Cardiac muscle cell (in vitro differentiated cells and primary cell): ENCODE measurements at regions not wholly inside any gene's neighbourhood (a gene's known extent, or its start where the extent isn't known, plus 50 kb on each side); places are given as distances from the start of the nearest gene placed in this dataset.

Source experiments
- DNase-seq, 2 donors: peaks; one replicate each; pipeline versions ENCODE4 v3.0.0 to v3.0.0-alpha.2; 2010 to 2017; ENCODE audit warnings: low read depth in 1 of 2, low spot score in 1 of 2
- H3K27ac ChIP-seq: fragments of 200-600 bp; sonication (generic); 2 replicates; pipeline ENCODE4 v1.5.1; 2016
- H3K27me3 ChIP-seq: fragments of 200-600 bp; sonication (generic); 2 replicates; pipeline ENCODE4 v1.6.0; 2016; ENCODE audit warnings: control low read depth
- H3K36me3 ChIP-seq: fragments of 200-600 bp; sonication (generic); 2 replicates; pipeline ENCODE4 v1.5.1; 2016; ENCODE audit warnings: control low read depth
- H3K4me1 ChIP-seq: fragments of 200-600 bp; sonication (generic); 2 replicates; pipeline ENCODE4 v1.8.1; 2017; ENCODE audit warnings: low read depth, mild to moderate bottlenecking, mixed run types
- H3K4me3 ChIP-seq: fragments of 200-600 bp; sonication (generic); 2 replicates; pipeline ENCODE4 v1.5.1; 2016; ENCODE audit warnings: mild to moderate bottlenecking
- H3K9me3 ChIP-seq: fragments of 200-600 bp; sonication (generic); 2 replicates; pipeline ENCODE4 v1.5.1; 2017; ENCODE audit warnings: low read depth, mild to moderate bottlenecking, control low read depth
- TF ChIP-seq, protein P1 (sequence below): IDR thresholded peaks from 2 replicates; pipeline ENCODE4 v1.5.1; 2012; ENCODE audit warnings: low read depth, mild to moderate bottlenecking, low read length

DNA sequence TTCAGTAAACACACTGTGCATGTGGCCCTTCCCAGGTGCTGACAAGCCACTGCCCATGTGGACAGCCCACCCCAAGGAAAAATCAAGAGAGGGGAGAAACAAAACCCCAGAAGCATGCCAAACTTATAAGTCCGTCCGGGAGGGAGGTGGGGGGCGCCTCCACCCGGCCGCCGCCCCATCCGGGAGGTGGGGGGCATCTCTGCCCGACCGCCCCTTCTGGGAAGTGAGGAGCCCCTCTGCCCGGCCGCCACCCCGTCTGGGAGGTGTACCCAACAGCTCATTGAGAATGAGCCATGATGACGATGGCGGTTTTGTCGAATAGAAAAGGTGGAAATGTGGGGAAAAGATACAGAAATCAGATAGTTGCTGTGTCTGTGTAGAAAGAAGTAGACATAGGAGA, 53.8 kb upstream of the C2CD4B start:
- Histone ChIP-seq H3K4me1 (no peaks in the 10 kb centered on the region), H3K4me3 (no peak overlapping the region), H3K27ac (no peak overlapping the region), H3K36me3 (no peaks in the 10 kb centered on the region), H3K27me3 (no peaks in the 10 kb centered on the region), H3K9me3 (no peaks in the 10 kb centered on the region)
- TF ChIP-seq, protein P1, sequence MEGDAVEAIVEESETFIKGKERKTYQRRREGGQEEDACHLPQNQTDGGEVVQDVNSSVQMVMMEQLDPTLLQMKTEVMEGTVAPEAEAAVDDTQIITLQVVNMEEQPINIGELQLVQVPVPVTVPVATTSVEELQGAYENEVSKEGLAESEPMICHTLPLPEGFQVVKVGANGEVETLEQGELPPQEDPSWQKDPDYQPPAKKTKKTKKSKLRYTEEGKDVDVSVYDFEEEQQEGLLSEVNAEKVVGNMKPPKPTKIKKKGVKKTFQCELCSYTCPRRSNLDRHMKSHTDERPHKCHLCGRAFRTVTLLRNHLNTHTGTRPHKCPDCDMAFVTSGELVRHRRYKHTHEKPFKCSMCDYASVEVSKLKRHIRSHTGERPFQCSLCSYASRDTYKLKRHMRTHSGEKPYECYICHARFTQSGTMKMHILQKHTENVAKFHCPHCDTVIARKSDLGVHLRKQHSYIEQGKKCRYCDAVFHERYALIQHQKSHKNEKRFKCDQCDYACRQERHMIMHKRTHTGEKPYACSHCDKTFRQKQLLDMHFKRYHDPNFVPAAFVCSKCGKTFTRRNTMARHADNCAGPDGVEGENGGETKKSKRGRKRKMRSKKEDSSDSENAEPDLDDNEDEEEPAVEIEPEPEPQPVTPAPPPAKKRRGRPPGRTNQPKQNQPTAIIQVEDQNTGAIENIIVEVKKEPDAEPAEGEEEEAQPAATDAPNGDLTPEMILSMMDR, result no peak
- DNase-seq, result no peak

DNA sequence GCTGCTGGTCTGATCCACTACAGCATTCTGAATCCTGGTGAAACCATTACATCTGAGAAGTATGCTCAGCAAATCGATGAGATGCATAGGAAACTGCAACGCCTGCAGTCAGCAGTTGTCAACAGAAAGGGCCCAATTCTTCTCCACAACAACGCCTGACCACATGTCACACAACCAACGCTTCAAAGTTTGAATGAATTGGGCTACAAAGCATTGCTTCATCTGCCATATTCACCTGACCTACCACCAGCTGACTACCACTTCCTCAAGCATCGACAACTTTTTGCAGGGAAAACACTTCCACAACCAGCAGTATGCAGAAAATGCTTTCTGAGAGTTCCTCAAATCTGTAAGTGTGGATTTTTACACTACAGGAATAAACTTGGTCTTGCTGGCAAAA, 54.7 kb upstream of the C2CD4B start:
- H3K4me3 ChIP-seq, result no peak overlapping the region

DNA sequence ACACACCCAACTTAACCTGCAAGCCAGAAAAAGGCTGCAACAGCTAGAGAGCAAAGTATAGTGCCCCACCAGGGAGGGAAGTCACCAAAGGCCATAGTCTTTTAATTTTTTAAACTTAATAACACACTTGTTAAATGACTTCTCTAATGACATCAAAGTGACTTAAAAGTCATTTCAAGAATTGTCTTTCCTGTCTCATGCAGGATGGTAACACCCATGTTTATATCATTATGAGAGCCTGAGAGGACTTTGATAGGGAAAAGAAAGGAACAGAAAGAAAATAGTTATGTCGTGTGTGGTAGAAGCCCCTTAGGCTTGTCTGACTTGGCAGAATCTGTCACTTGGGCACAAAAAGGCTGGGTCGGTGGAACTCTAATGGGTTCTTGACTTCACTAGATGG, 57.9 kb upstream of the C2CD4B start:
- no peaks in the 10 kb centered on the region for H3K36me3 ChIP-seq
- no peaks in the 10 kb centered on the region for H3K9me3 ChIP-seq
- H3K4me1 ChIP-seq, result no peaks in the 10 kb centered on the region
- DNase-seq, result no peak
- no peaks in the 10 kb centered on the region for H3K27me3 ChIP-seq
- H3K27ac ChIP-seq, result no peak overlapping the region
- TF ChIP-seq, protein P1, result no peak
- H3K4me3 ChIP-seq, result no peak overlapping the region

More for the DNA sequence above, 54.7 kb upstream of the C2CD4B start:
- no peak for DNase-seq
- Histone ChIP-seq H3K4me1 (no peaks in the 10 kb centered on the region), H3K27ac (no peak overlapping the region), H3K36me3 (no peaks in the 10 kb centered on the region), H3K27me3 (no peaks in the 10 kb centered on the region), H3K9me3 (no peaks in the 10 kb centered on the region)
- TF ChIP-seq, protein P1, result no peak

DNA sequence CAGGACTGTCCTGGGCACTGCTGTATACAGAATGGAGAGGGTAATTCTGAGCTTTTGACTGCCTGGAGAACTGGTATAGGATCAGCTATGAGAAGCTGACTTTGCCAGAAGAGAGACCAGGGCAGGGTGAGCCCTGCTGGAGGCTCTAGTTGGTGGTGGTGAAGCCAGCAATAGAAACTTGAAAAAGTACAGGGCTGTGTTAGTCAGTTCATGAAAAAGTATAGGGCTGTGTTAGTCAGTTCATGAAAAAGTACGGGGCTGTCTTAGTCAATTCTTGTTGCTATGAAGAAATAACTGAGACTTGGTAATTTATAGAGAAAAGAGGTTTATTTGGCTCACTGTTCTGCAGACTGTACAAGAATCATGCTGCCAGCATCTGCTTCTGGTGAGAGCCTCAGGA, 63.5 kb upstream of the C2CD4B start:
- no peaks in the 10 kb centered on the region for H3K27me3 ChIP-seq
- no peak for DNase-seq

DNA sequence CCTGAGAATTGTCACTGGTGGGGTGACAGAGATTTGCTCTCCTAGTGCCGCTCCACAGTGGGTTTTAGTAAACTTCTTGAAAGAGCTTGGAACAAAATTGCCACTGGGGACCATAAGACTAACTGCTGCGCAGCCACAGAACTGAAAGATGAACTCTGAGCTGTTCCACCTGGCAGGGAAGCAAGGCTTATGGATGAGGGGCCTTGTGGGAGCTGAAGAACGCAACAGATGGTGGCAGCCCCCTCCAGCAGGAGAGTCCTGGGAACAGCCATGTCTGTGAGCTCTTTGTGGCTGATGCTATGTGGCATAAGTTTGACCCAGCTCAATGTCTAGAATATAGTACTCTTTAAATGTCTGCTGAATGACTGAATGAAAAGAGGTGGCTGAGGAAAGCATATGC, 66.8 kb upstream of the C2CD4B start:
- Histone ChIP-seq H3K4me1 (no peaks in the 10 kb centered on the region), H3K9me3 (no peaks in the 10 kb centered on the region), H3K27ac (no peak overlapping the region), H3K36me3 (no peaks in the 10 kb centered on the region), H3K27me3 (no peaks in the 10 kb centered on the region), H3K4me3 (no peak overlapping the region)
- no peak for DNase-seq
- TF ChIP-seq, protein P1, result no peak

More for the DNA sequence above, 63.5 kb upstream of the C2CD4B start:
- no peaks in the 10 kb centered on the region for H3K9me3 ChIP-seq
- H3K27ac ChIP-seq, result no peak overlapping the region
- no peak overlapping the region for H3K4me3 ChIP-seq
- TF ChIP-seq, protein P1, result no peak
- no peaks in the 10 kb centered on the region for H3K4me1 ChIP-seq
- no peaks in the 10 kb centered on the region for H3K36me3 ChIP-seq
